ENCODE measurements at regions not wholly inside any gene's neighbourhood (a gene's known extent, or its start where the extent isn't known, plus 50 kb on each side); places are given as distances from the start of the nearest gene placed in this dataset.

GRCh38 chr4:100803751-100804150 lies 285.9 kb upstream of the EMCN start:
- no peak for DNase-seq (ENCODE audit: low read depth)

DNA sequence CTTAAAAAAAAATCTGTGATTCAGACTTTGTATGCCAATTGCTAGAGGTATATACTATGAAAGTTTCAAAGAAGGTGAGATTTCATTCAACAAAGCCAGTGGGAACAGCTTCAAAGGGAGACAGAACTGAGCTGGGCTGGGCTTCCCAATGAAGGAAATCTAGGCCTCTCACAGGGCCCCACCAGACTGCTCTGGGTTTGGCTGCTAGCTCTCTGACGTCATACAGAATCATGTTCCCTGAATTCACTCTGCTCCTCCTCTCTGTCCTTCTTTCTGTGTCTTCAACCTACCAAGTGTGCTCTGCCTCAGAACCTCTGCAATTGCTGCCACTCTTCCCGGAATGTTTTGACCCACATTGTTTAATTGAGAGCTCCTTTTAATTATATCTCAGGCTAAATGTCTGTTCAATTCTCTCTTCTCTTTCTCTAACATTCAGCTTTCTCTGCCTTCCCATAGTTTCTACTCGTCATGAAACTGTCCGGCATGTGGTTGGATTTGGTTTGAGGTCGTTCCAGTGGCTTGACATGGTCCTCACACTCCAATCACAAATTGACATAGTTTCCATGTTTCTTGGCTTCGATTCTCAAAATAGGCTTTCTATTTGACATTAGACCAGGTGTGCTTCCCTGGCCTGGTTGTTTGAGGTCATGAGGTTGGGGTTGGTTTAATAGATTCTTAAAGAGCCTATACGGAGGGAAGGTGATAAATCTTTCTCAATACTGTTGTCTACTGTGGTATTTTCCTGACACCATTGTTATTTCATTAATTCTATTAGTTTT lies 282.1 kb upstream of the EMCN start:
- DNase-seq (ENCODE audit: low read depth) = no peak

DNA sequence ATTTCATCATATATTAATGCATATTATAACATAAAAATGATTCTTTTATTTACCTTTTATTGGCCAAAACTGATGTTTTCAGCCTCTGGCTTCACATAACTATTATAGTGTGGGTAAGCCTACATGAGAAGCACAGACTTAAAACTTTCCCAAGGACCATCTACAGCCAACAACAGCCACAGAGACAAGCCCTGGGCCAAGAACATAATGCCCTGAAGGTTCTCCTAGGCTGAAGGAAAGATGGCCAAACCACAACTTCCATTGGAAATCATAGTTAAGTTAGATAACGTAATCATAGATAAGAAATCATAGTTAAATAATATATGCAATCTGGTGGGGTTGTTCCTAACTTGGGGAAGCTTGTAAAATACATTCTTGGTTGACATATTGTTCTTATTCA lies 280.0 kb upstream of the EMCN start:
- no peak for DNase-seq (ENCODE audit: low read depth)

GRCh38 chr4:100797356-100797755 lies 279.5 kb upstream of the EMCN start:
- no peak for DNase-seq (ENCODE audit: low read depth)

DNA sequence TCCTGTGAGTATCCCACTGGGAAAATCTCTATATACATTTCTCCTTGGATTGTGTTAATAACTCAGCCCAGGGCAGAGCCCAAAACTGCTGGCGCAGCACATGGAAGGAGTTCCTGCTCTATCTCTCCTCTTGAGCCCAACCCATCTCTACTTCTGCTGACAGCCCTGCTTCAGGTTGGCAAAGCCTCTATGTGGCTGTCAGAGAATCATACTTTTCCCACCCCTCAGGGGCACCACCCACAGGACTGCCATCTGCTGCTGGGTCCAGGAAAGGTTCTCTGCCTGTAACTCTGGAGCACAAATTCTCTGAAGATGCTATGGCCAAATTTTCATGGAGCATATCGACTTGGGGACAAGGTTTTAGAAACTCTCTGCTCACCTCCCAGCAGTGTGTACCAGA lies 278.5 kb upstream of the EMCN start:
- no peak for DNase-seq (ENCODE audit: low read depth)

DNA sequence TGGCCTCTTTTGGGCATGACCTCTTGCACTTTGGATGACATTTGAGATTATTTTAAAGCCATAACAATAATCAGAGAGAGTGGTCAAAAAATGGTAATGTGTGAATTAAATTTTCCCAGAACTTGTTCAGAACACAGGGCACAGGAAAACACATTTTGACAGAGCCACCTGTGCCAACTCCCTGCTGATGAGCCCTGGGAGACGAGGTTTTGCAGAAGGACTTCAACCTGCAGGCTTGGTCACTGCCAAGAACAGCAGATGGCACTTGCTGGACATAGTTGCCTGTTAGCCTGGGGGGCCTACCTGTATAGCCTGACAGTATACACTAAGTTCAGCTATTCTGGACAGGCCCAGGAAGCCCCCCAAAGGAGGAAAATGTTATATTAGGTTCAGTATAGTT lies 277.8 kb upstream of the EMCN start:
- no peak for DNase-seq (ENCODE audit: low read depth)

DNA sequence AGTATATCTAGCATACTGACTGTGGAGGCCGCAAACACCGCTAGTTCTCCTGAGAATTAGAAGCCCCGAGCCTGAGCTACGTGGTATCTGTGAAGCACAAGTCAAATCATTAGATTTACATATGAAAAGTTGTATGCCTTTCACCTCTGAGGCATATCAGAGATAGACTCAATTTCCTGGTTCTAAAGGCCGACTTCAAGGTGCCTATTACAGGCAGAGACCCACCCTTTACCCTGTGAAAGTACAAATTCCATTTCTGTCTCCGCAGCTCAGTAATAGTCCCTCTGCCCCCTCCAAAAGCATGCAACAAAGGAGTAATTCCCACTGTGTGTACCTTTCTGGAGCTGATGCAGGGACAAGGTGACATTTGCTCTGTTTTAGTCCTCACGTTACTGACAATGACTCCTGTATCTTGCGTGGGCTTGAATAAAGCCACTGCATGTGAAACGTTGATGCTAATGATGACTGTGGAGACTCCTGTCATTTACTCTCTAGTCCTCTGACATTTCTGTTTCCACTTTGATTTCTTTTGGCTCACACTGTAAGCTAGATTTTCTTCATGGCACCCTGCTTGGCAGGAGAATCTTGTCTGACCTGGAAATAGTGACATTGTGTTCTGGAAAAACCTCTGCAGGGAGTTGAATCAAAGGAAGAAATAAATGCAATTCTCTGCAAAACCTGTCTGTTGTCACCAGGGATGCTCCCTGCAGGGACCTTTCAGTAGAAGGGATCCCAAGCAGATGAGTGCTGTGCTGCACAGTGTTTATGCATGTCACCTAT lies 273.2 kb upstream of the EMCN start:
- no peak for DNase-seq (ENCODE audit: low read depth)

DNA sequence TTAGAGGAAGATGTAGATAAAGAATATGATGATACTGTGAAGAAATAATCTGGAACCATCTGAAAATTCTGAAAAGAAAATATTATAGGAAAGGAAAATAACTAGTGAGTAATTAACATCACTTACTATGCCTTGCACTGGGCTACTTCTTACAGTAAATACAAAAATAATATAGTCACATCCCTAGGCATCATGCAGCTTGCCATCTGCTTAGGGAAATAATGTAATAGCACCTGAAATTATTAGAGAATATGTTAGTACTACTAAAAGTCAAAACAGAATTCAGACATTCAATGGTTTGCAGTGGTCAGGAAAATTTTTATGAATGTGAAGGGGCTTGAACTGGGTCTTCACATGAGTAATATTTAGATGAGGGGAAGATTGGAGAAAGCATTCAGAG lies 272.2 kb upstream of the EMCN start:
- no peak for DNase-seq (ENCODE audit: low read depth)

GRCh38 chr4:100786481-100786880 lies 268.7 kb upstream of the EMCN start:
- no peak for DNase-seq (ENCODE audit: low read depth)

DNA sequence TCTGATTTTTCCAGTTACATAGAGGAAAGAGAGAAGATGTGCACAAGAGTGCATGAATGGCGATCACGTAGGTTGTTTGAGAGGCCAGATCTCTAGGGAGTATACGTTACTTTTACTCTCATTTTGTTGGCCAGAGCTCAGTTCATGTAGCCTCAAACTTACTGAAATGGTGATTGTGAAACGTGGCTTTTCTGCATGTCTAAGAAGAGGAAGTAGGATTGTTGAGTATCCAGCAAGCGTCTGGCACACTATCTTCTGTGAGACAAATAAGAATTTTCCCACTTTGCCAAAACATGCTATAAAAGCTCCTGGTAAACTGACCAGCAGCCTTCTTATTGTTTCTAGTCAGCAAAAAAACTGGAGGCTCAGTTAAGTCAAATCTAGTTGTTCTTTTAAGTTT lies 264.5 kb upstream of the EMCN start:
- DNase-seq (ENCODE audit: low read depth) = no peak

DNA sequence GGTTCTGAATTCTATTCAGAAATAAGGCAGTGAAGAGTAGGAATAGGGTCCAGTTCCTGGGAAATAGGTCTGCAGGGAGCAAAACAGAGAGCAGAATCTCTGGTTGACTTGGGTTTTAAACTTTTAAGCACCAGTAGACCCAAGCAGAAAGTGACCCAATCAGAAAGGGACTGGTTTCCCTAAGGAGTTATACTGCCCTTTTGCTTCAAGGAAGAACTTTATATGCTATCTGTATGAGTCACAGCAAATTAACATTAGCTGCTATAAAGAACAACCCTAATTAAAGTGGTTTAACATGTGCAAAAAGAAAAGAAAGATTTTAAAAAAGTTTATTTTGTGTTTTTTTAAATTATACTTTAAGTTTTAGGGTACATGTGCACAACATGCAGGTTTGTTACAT lies 263.6 kb upstream of the EMCN start:
- DNase-seq (ENCODE audit: low read depth) = no peak

- no peak for DNase-seq (ENCODE audit: low read depth)
These were observed 262.3 kb upstream of the EMCN start for GRCh38 chr4:100780126-100780525.

GRCh38 chr4:100778431-100778830 lies 260.6 kb upstream of the EMCN start:
- DNase-seq (ENCODE audit: low read depth) = no peak

- DNase-seq (ENCODE audit: low read depth) = no peak
These were observed 244.9 kb upstream of the EMCN start for GRCh38 chr4:100762738-100763137.

GRCh38 chr4:100754751-100755150 lies 236.9 kb upstream of the EMCN start:
- DNase-seq (ENCODE audit: low read depth) = no peak

GRCh38 chr4:100746141-100746739 lies 228.4 kb upstream of the EMCN start:
- no peak for DNase-seq (ENCODE audit: low read depth)

GRCh38 chr4:100742045-100742444 lies 224.2 kb upstream of the EMCN start:
- peak; percentile 39 for DNase-seq (ENCODE audit: low read depth)

DNA sequence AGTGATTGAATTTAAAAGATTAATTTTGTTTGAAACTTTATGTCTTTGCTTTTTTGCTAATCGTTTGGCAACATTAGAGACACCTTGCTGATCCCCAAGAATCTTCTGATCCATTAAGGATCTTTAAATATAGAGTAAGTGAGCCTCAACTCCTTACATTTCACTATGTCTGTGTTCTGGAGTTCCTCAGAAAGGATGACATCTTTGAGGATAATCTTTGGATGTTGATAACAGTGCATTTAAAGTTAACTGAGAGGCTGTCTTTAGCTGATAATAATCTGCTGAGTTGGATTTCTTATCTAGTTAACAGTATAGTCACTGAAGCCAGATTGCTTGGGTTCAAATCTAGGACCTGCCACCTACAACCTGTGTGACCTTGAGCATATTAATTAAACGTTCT lies 221.6 kb upstream of the EMCN start:
- no peak for DNase-seq (ENCODE audit: low read depth)

GRCh38 chr4:100738196-100739165 lies 220.7 kb upstream of the EMCN start:
- peak; percentile 94 for DNase-seq (ENCODE audit: low read depth)

GRCh38 chr4:100736641-100737451 lies 219.0 kb upstream of the EMCN start:
- DNase-seq (ENCODE audit: low read depth) = peak; percentile 76

- DNase-seq (ENCODE audit: low read depth) = no peak
These were observed 211.0 kb upstream of the EMCN start for GRCh38 chr4:100728861-100729260.
